NB4 (cell line): ENCODE measurements at regions not wholly inside any gene's neighbourhood (a gene's known extent, or its start where the extent isn't known, plus 50 kb on each side); places are given as distances from the start of the nearest gene placed in this dataset.

Source experiments
- POLR2A ChIP-seq: IDR thresholded peaks from 2 replicates; pipeline ENCODE4 v1.6.1; 2011; ENCODE audit warnings: mild to moderate bottlenecking; ENCODE audit not compliant: insufficient read length; ENCODE audit errors: extremely low read depth
- TF ChIP-seq, protein P1 (sequence below): IDR thresholded peaks from one replicate; pipeline ENCODE4 v1.5.1; 2012; ENCODE audit warnings: low read depth, low read length

DNA sequence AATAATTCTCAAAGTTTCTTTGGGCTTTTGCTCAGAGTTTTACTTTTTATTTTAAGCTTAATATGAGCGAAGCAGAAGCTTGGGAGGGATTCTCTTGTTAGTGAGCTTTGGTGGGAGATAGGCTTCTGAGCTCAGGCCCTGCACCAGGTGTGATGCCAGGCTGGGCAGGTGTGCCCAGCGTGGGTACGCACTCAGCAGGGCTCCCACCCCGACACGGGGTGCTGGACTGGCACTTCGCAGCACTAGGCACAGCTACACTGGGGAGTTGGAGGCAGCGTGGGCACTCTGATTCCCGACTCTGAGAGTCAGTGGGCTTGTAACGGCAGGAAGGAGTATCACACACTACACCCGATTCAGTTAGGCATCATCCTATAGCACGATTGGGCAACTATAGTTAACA, 244.0 kb downstream of the KLF13 start:
- TF ChIP-seq, protein P1, sequence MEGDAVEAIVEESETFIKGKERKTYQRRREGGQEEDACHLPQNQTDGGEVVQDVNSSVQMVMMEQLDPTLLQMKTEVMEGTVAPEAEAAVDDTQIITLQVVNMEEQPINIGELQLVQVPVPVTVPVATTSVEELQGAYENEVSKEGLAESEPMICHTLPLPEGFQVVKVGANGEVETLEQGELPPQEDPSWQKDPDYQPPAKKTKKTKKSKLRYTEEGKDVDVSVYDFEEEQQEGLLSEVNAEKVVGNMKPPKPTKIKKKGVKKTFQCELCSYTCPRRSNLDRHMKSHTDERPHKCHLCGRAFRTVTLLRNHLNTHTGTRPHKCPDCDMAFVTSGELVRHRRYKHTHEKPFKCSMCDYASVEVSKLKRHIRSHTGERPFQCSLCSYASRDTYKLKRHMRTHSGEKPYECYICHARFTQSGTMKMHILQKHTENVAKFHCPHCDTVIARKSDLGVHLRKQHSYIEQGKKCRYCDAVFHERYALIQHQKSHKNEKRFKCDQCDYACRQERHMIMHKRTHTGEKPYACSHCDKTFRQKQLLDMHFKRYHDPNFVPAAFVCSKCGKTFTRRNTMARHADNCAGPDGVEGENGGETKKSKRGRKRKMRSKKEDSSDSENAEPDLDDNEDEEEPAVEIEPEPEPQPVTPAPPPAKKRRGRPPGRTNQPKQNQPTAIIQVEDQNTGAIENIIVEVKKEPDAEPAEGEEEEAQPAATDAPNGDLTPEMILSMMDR, result no peak
- no peak for TF ChIP-seq POLR2A
